GM21526 (cell line): ENCODE measurements at regions not wholly inside any gene's neighbourhood (a gene's known extent, or its start where the extent isn't known, plus 50 kb on each side); places are given as distances from the start of the nearest gene placed in this dataset.

Experiments
- ATAC-seq: cut with Tn5 transposase; IDR thresholded peaks from one replicate; pipeline ENCODE4 v1.9.1; 2021; ENCODE audit warnings: moderate library complexity; ENCODE audit not compliant: unreplicated experiment, low FRiP score

DNA sequence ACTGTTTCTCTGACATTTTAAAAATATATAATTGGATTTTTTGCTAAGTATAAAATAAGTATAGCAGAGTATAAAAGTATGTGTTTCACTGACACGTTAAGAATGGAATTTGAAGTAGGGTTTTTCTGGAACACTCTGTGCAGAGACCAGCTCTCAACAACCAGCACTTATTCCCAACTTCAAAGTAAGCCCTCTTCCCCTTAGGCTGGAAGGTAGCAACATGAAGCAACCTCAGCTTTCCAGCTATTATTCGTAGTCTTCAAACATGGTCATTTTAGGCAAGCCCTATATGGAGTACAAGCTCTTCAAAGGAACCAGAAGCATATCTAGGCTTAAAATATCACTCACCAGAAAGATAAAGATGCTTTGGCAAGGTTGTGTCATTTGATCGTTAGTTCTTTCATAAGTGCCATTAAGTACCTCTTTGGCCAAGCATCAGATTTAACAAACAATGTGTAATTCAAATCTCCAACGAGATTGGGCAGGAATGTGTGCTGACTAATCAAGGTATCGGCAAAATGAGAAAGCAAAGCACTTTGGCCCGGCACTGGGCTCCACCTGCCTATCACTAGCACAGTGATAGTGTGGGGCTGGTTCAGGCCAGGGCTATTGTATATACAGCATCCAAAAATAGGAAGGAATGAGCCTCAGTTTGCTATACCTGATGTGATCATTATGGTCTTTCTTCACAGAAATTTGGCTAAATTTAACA lies 95.9 kb upstream of the FREM2 start:
- ATAC-seq, result no peak

DNA sequence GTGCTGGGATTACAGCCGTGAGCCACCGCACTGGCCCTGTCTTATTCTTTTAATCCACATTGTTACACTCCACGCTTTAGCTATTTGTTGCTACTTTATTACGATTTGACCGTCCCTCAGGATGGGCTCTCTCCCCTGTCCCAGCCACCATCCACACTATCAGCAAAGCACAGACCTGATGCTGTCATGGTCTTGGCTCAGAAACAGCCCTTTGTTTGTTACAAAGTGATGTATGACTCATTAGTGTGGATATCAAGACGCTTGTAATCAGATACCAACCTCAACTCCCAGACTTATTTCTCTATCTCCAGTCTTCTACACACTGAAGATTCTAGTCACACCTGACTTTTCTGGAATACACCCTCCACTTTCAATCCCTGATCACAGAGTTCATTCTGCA lies 84.6 kb upstream of the FREM2 start:
- ATAC-seq, result no peak

DNA sequence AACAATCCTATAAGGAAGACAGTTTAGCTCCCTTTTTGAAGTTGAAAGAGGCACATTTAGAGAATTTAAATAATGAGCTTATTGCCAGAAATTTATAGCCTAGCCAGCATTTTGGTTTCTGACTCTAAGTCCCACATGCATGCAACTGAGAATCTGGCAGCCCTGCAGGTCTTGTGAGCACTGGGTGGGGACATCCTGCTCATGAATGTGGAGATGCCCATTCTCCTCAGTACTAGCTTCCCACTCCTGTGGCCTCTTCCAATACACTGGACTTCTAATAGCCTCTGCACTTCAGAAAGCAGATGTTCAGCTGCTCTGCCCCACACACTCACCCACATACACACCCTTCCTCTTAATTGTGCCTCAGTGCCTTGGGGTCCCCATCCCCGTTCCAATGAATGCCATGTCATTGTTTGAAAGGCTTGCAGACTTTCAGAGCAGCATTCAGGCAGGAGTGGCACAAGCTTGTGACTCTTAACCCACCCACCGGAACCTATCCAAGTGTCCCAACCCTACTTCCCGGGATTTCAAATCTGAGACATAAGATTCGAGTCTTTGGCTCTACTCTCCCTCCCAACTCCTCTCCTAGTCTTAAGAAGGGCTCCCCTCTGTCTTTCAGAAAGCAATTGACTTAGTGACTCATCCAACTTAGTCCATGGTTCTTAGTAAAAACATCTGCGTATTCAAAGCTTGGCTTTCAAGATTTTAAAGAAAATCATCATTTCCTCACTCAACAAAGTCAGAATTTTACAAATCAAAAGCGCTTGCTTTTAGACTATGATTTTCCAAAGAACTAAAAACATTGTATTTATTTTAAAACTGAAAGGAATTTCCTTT lies 80.0 kb upstream of the FREM2 start:
- no peak for ATAC-seq

DNA sequence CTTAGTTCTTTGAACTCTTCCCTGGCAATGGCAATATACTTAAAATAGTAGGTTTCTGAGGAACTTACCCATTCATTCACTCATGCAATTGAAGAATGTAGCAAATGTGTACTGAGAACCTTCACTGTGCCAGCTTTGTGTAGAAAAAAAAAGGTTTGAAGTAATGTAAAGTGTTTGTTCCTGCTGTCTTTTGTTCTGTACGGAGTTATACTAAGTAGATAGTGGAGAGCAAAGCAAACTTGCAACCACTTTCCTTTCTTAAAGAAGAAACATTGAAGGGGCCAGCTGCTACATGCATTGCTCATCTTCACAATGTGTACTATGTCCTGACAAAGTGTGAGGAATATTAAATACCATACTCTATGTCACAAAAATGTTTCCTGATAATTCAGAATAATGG lies 68.9 kb upstream of the FREM2 start:
- ATAC-seq, result no peak

DNA sequence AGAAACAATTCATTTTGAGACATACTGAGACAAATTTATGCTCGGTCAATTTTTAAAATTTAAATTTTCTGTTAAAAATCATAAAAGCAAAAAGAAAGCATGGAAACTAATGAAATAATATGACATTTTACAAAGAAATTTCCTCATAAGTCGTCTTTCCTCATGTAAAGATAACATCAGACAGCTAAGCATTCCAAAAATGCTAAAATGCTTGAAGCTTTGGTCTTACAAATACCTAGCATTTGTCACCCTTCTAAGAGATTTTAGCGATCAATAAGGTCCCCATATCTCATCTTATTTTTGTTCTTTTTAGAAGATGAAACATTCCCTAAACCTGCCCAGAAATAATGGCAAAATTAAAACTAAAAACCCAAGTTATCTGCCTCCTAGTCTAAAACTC lies 68.5 kb upstream of the FREM2 start:
- ATAC-seq, result no peak

- ATAC-seq, result no peak
These were observed 68.0 kb upstream of the FREM2 start for GRCh38 chr13:38618881-38619280.

DNA sequence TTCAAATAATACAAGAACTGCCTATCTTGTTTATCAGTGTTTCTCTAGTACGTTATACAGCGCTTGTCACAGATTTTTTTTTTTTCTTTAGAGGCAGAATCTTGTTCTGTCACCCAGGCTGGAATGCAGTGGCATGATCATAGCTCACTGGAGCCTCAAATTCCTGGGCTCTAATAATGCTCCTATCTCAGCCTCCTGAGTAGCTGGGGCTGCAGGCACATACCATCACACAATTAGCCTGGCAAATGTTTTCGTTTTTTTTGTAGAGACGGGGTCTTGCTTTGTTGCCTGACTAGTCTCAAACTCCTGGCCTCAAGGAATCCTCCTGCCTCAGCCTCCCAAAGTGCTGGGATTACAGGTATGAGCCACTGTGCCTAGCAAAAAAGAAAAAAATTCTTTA lies 66.0 kb upstream of the FREM2 start:
- no peak for ATAC-seq

DNA sequence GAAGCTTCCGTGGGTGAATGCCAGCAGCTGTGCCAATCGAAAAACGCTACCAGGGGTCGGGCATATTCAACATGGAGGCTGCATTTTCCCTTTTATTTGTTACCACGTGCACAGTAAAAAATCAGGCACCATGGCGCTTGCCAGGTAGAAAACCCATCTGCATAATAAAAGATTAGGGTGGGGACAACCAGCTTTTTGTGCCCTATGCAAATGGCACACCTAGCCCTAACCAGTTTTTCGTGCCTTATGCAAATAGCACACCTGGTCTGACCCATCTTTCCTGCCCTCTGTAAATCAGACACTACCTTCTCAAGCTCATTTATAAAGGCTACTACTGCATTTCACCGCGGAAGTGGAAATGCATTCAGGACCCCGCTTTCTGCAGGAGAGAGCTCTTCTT lies 62.1 kb upstream of the FREM2 start:
- ATAC-seq, result no peak

- ATAC-seq, result no peak
These were observed 58.3 kb upstream of the FREM2 start for GRCh38 chr13:38628554-38628953.

- ATAC-seq, result no peak
These were observed 56.1 kb upstream of the FREM2 start for GRCh38 chr13:38630780-38631179.

- ATAC-seq, result no peak
These were observed 51.8 kb upstream of the FREM2 start for GRCh38 chr13:38635030-38635429.

DNA sequence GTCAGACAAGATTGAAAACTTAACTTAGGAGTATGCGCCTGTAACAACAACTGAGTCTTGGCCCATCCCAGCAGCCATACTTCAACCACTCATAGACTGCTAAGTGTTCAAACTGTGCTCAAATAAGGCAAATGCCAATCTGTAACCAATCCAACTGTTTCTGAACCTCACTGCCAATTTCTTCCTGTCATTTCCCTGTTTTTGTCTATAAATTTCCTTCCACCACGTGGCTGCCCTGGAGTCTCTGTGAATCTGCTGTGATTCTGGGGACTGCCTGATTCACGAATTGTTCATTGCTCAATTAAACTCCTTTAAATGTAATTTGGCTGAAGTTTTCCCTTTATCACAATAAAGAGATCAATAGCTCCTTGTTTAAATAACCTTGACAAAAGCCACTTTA lies 50.8 kb upstream of the FREM2 start:
- ATAC-seq, result no peak

DNA sequence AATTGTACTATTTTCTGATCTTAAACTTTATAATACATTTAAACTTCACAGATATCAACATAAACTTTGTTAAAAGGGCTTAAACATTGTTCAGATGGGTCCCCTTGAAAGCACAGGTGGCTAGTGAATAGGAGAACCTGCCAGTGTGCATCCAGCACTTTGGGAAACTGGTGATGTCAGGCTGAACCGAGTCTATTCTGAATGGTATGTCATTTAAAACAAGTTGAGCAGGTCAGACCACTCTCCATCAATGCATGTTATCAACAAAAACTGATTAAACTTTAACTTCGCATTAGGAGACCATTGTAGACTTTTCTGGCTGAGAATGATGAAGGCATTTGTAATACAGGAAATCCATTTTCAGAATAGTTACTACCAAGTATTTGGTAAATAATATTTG lies 50.1 kb upstream of the FREM2 start:
- no peak for ATAC-seq
